A549 (cell line): ENCODE measurements at regions not wholly inside any gene's neighbourhood (a gene's known extent, or its start where the extent isn't known, plus 50 kb on each side); places are given as distances from the start of the nearest gene placed in this dataset.

Experiments used
- BHLHE40 ChIP-seq: IDR thresholded peaks from 2 replicates; pipeline ENCODE4 v1.6.1; 2012; ENCODE audit warnings: low read depth, low read length, inconsistent platforms
- EP300 ChIP-seq, 2 experiments: fragments of >200 bp; sonication (Bioruptor Twin); formaldehyde crosslinking; IDR thresholded peaks; 2 replicates in 1 of 2; 3 replicates in 1 of 2; pipeline ENCODE4 v1.6.1; 2016 to 2017
- ESRRA ChIP-seq: fragments of 150-350 bp; IDR thresholded peaks from 2 replicates; pipeline ENCODE4 v1.6.1; 2014; ENCODE audit warnings: mild to moderate bottlenecking, low read length, borderline replicate concordance
- NFE2L2 ChIP-seq: fragments of 150-350 bp; conservative IDR thresholded peaks from 2 replicates; pipeline ENCODE4 v1.6.1; 2014; ENCODE audit warnings: low read length
- RCOR1 ChIP-seq: fragments of 150-350 bp; IDR thresholded peaks from 2 replicates; pipeline ENCODE4 v1.6.1; 2014; ENCODE audit warnings: antibody characterized with exemption, low read length, low read depth
- SMC3 ChIP-seq: fragments of >200 bp; sonication (Bioruptor Twin); formaldehyde crosslinking; IDR thresholded peaks from 3 replicates; pipeline ENCODE4 v1.6.1; 2018; ENCODE audit warnings: inconsistent platforms
- TF ChIP-seq, protein P1 (sequence below): fragments of >200 bp; sonication (Bioruptor Twin); formaldehyde crosslinking; IDR thresholded peaks from 3 replicates; pipeline ENCODE4 v1.5.1; 2016

DNA sequence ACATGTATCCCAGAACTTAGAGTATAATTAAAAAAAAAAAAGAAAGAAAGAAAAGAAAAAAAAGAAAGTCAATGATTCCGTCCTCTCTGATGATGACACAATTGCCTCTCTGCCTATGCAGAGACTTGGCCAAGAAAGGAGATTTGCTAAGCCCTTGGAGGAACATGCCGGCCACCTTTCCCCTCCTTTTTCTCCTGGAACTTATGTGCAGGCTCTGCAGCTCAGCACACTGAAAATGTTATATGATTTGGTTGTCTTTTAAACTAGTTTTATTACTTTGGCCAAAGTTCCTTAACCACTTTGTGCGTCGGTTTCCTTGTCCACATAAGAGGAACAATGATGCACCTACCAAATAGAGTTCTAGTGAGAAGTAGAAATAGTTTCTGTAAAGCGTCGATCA lies 111.4 kb upstream of the ZNF644 start:
- TF ChIP-seq, protein P1, sequence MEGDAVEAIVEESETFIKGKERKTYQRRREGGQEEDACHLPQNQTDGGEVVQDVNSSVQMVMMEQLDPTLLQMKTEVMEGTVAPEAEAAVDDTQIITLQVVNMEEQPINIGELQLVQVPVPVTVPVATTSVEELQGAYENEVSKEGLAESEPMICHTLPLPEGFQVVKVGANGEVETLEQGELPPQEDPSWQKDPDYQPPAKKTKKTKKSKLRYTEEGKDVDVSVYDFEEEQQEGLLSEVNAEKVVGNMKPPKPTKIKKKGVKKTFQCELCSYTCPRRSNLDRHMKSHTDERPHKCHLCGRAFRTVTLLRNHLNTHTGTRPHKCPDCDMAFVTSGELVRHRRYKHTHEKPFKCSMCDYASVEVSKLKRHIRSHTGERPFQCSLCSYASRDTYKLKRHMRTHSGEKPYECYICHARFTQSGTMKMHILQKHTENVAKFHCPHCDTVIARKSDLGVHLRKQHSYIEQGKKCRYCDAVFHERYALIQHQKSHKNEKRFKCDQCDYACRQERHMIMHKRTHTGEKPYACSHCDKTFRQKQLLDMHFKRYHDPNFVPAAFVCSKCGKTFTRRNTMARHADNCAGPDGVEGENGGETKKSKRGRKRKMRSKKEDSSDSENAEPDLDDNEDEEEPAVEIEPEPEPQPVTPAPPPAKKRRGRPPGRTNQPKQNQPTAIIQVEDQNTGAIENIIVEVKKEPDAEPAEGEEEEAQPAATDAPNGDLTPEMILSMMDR, result no peak
- TF ChIP-seq SMC3, result no peak
- no peak for TF ChIP-seq EP300 (IDR thresholded peaks at IDR 0.05)
- TF ChIP-seq BHLHE40, result no peak
- no peak for TF ChIP-seq ESRRA
- no peak for TF ChIP-seq RCOR1
- TF ChIP-seq NFE2L2, result no peak
